ENCODE measurements at regions not wholly inside any gene's neighbourhood (a gene's known extent, or its start where the extent isn't known, plus 50 kb on each side); places are given as distances from the start of the nearest gene placed in this dataset.
A peak's percentile ranks its signal among the peaks of the same experiment; 100 is the strongest.
"Not testable (repeated sequence)": the region's sequence is repeated elsewhere in the genome, so short reads cannot be mapped to it uniquely, and the experiment has no call there.

- no peak for DNase-seq (ENCODE audit: low read depth)
Measured at GRCh38 chr16:75780669-75781068, 54.4 kb upstream of the CPHXL start.

- no peak for DNase-seq (ENCODE audit: low read depth)
Measured at GRCh38 chr16:75781683-75782343, 55.5 kb upstream of the CPHXL start.

GRCh38 chr16:75787440-75787839 is 61.1 kb upstream of the CPHXL start:
- DNase-seq (ENCODE audit: low read depth): no peak

GRCh38 chr16:75789237-75789636 is 62.9 kb upstream of the CPHXL start:
- DNase-seq (ENCODE audit: low read depth): peak; percentile 52

GRCh38 chr16:75792771-75793492 is 66.6 kb upstream of the CPHXL start:
- DNase-seq (ENCODE audit: low read depth): no peak

- no peak for DNase-seq (ENCODE audit: low read depth)
Measured at GRCh38 chr16:75793641-75794040, 67.4 kb upstream of the CPHXL start.

GRCh38 chr16:75794426-75794825 is 68.1 kb upstream of the CPHXL start:
- no peak for DNase-seq (ENCODE audit: low read depth)

- no peak for DNase-seq (ENCODE audit: low read depth)
Measured at GRCh38 chr16:75798714-75799113, 72.4 kb upstream of the CPHXL start.

- no peak for DNase-seq (ENCODE audit: low read depth)
Measured at GRCh38 chr16:75801307-75801706, 75.0 kb upstream of the CPHXL start.

- DNase-seq (ENCODE audit: low read depth): no peak
Measured at GRCh38 chr16:75803753-75804152, 77.5 kb upstream of the CPHXL start.

- DNase-seq (ENCODE audit: low read depth): no peak
Measured at GRCh38 chr16:75804368-75804767, 78.1 kb upstream of the CPHXL start.

- no peak for DNase-seq (ENCODE audit: low read depth)
Measured at GRCh38 chr16:75805946-75806345, 79.7 kb upstream of the CPHXL start.

GRCh38 chr16:75806487-75806886 is 80.2 kb upstream of the CPHXL start:
- DNase-seq (ENCODE audit: low read depth): no peak

GRCh38 chr16:75810342-75810741 is 84.1 kb upstream of the CPHXL start:
- no peak for DNase-seq (ENCODE audit: low read depth)

GRCh38 chr16:75811020-75811634 is 84.8 kb upstream of the CPHXL start:
- no peak for DNase-seq (ENCODE audit: low read depth)

- no peak for DNase-seq (ENCODE audit: low read depth)
Measured at GRCh38 chr16:75818491-75818890, 92.2 kb upstream of the CPHXL start.

GRCh38 chr16:75820672-75821071 is 94.4 kb upstream of the CPHXL start:
- no peak for DNase-seq (ENCODE audit: low read depth)

GRCh38 chr16:75821117-75821516 is 94.8 kb upstream of the CPHXL start:
- DNase-seq (ENCODE audit: low read depth): no peak

GRCh38 chr16:75825750-75826149 is 99.5 kb upstream of the CPHXL start:
- DNase-seq (ENCODE audit: low read depth): not testable (repeated sequence)

- DNase-seq (ENCODE audit: low read depth): not testable (repeated sequence)
Measured at GRCh38 chr16:75827372-75828038, 101.2 kb upstream of the CPHXL start.

GRCh38 chr16:75833385-75833784 is 107.1 kb upstream of the CPHXL start:
- DNase-seq (ENCODE audit: low read depth): not testable (repeated sequence)

- no peak for DNase-seq (ENCODE audit: low read depth)
Measured at GRCh38 chr16:75836347-75837010, 110.2 kb upstream of the CPHXL start.
